ENCODE measurements at regions not wholly inside any gene's neighbourhood (a gene's known extent, or its start where the extent isn't known, plus 50 kb on each side); places are given as distances from the start of the nearest gene placed in this dataset.
A peak's percentile ranks its signal among the peaks of the same experiment; 100 is the strongest.

GRCh38 chr15:96171853-96172296 lies 158.6 kb upstream of the NR2F2 start:
- H4K5ac ChIP-seq (ENCODE audit: insufficient read length, low read depth, low read length): no peak overlapping the region
- no peak overlapping the region for H3K9ac ChIP-seq (replicated peaks in 1 of 4; ENCODE audit: extremely low read depth in 1 of 4, low read depth in 3 of 4, low read length in 3 of 4)
- H4K91ac ChIP-seq (replicated peaks; ENCODE audit: insufficient read length, low read length): no peak overlapping the region
- no peaks in the 10 kb centered on the region for H3K79me1 ChIP-seq (ENCODE audit: low read depth, low read length)
- H4K20me1 ChIP-seq (replicated peaks in 1 of 2; ENCODE audit: control insufficient read depth in 1 of 2, insufficient read depth in 2 of 2, low read length in 2 of 2): no peaks in the 10 kb centered on the region
- no peak overlapping the region for H2BK120ac ChIP-seq (replicated peaks; ENCODE audit: low read depth, low read length)
- no peak overlapping the region for H2BK15ac ChIP-seq (ENCODE audit: low read length)
- peaks cover 5 to 7% of the 10 kb centered on the region in 2 experiments; a peak in 3 of 4 replicates for H3K9me3 ChIP-seq (ENCODE audit: insufficient read depth in 2 of 2, low read depth in 1 of 2, low read length in 1 of 2)
- peaks cover 0 to 12% (median 6%) of the 10 kb centered on the region in 4 experiments; a peak in 5 of 7 replicates for H3K4me1 ChIP-seq (replicated peaks in 1 of 4; ENCODE audit: control insufficient read depth in 3 of 4, insufficient read depth in 4 of 4, low read length in 3 of 4)
- no peak overlapping the region for H3K56ac ChIP-seq (replicated peaks; ENCODE audit: insufficient read length, low read depth, low read length)
- no peak overlapping the region; the same call in 1 of the 2 replicates for H2BK20ac ChIP-seq (ENCODE audit: low read length)
- H3K4me3 ChIP-seq (ENCODE audit: extremely low read depth in 1 of 4, insufficient read depth in 2 of 4, low read depth in 3 of 4, low read length in 4 of 4): no peak overlapping the region; a peak in 1 of 8 replicates
- H2BK5ac ChIP-seq (ENCODE audit: low read depth, low read length): no peak overlapping the region
- TF ChIP-seq SIRT6 (IDR thresholded peaks at IDR 0.05; ENCODE audit: low read length) (no peak), CTCF (IDR thresholded peaks at IDR 0.05; ENCODE audit: control extremely low read depth in 1 of 3, insufficient read depth in 1 of 3, low read depth in 1 of 3, low read length in 3 of 3) (no peak), CEBPB (IDR thresholded peaks at IDR 0.05; ENCODE audit: low read depth, low read length) (no peak), POLR2A (IDR thresholded peaks at IDR 0.05; ENCODE audit: control extremely low read depth in 1 of 2, low read depth in 2 of 2, low read length in 2 of 2) (no peak), POU5F1 (IDR thresholded peaks at IDR 0.05; ENCODE audit: low read depth, low read length) (no peak), NRF1 (IDR thresholded peaks at IDR 0.05; ENCODE audit: low read depth, low read length) (no peak)
- ChIA-PET CTCF (ENCODE audit: partially characterized antibody) (interaction anchor here (1.7 kb wide), 1 partner anchor 10 kb away, joined by 5 read pairs; no protein-coding TSS in a partner anchor), POLR2A (ENCODE audit: partially characterized antibody) (no interaction called here)
- no peak overlapping the region for H2AK5ac ChIP-seq (ENCODE audit: low read depth, low read length)
- H2AFZ ChIP-seq (ENCODE audit: low read length): no peak overlapping the region
- no peak overlapping the region for H4K8ac ChIP-seq (ENCODE audit: extremely low read depth, insufficient read depth, low read length)
- no peaks in the 10 kb centered on the region for H3K79me2 ChIP-seq (ENCODE audit: control insufficient read depth in 1 of 2, insufficient read depth in 2 of 2, low read length in 2 of 2)
- H3K23ac ChIP-seq (ENCODE audit: insufficient read length): no peak overlapping the region
- H3K4me2 ChIP-seq (ENCODE audit: insufficient read depth in 1 of 2, low read depth in 2 of 2, low read length in 2 of 2): peak overlapping the region in 1 of 2 experiments; percentile 46; a peak in 1 of 4 replicates
- H3K14ac ChIP-seq (ENCODE audit: insufficient read length): no peak overlapping the region
- no peak overlapping the region for H2BK12ac ChIP-seq (ENCODE audit: low read depth, low read length)
- no peak overlapping the region for H3K27ac ChIP-seq (ENCODE audit: low read depth, low read length)
- H3K4ac ChIP-seq (replicated peaks; ENCODE audit: insufficient read length, low read depth, low read length): no peak overlapping the region
- WGBS, 2 experiments (ENCODE audit: extremely low coverage in 1 of 2, insufficient coverage in 1 of 2, insufficient read length in 1 of 2, insufficient replicate concordance in 2 of 2, low coverage in 1 of 2, low lambda C conversion rate in 2 of 2, missing lambda C conversion rate in 1 of 2): 47% methylated on average over 5 of the region's 5 CpGs; no CpG with 5 or more reads in 1 of the 2 experiments
- peaks cover 0 to 1% (median 0%) of the 10 kb centered on the region in 4 experiments; a peak in 1 of 7 replicates for H3K27me3 ChIP-seq (replicated peaks in 1 of 4; ENCODE audit: control insufficient read depth in 3 of 4, extremely low read depth in 1 of 4, insufficient read depth in 3 of 4, low read length in 3 of 4)
- no peaks in the 10 kb centered on the region for H3K23me2 ChIP-seq (ENCODE audit: low read depth, low read length)
- H3K36me3 ChIP-seq (ENCODE audit: control insufficient read depth in 2 of 4, insufficient read depth in 4 of 4, low read length in 3 of 4): no peaks in the 10 kb centered on the region
- no peak overlapping the region for H3K18ac ChIP-seq (ENCODE audit: extremely low read depth, low read length)
- DNase-seq (ENCODE audit: low read depth in 1 of 2, low spot score in 2 of 2) (no peak), FAIRE-seq (no peak)

All from H1 (cell line).